ENCODE measurements at regions not wholly inside any gene's neighbourhood (a gene's known extent, or its start where the extent isn't known, plus 50 kb on each side); places are given as distances from the start of the nearest gene placed in this dataset.

- no peak for TF ChIP-seq CTCF (IDR thresholded peaks at IDR 0.05; ENCODE audit: control insufficient read depth, extremely low read depth, insufficient read depth)
- no peak overlapping the region for H3K4me3 ChIP-seq (ENCODE audit: low read depth, low read length)
- no peak for DNase-seq (ENCODE audit: low read depth)
These were observed 123.4 kb downstream of the LY86 start for GRCh38 chr6:6711832-6712448.

GRCh38 chr6:6712449-6713403, 124.2 kb downstream of the LY86 start:
- TF ChIP-seq CTCF (IDR thresholded peaks at IDR 0.05; ENCODE audit: control insufficient read depth, extremely low read depth, insufficient read depth) = no peak
- no peak for DNase-seq (ENCODE audit: low read depth)
- H3K4me3 ChIP-seq (ENCODE audit: low read depth, low read length) = no peak overlapping the region

- DNase-seq (ENCODE audit: low read depth) = no peak
These were observed 125.1 kb downstream of the LY86 start for GRCh38 chr6:6713657-6714056.

GRCh38 chr6:6714118-6714897, 125.8 kb downstream of the LY86 start:
- no peak for TF ChIP-seq CTCF (IDR thresholded peaks at IDR 0.05; ENCODE audit: control insufficient read depth, extremely low read depth, insufficient read depth)
- DNase-seq (ENCODE audit: low read depth) = no peak
- no peak overlapping the region for H3K4me3 ChIP-seq (ENCODE audit: low read depth, low read length)

More at GRCh38 chr6:6713657-6714056, 125.1 kb downstream of the LY86 start:
- H3K4me3 ChIP-seq (ENCODE audit: low read depth, low read length) = no peak overlapping the region
- no peak for TF ChIP-seq CTCF (IDR thresholded peaks at IDR 0.05; ENCODE audit: control insufficient read depth, extremely low read depth, insufficient read depth)

GRCh38 chr6:6714953-6715352, 126.4 kb downstream of the LY86 start:
- H3K4me3 ChIP-seq (ENCODE audit: low read depth, low read length) = no peak overlapping the region
- no peak for DNase-seq (ENCODE audit: low read depth)
- no peak for TF ChIP-seq CTCF (IDR thresholded peaks at IDR 0.05; ENCODE audit: control insufficient read depth, extremely low read depth, insufficient read depth)

GRCh38 chr6:6715465-6715864, 126.9 kb downstream of the LY86 start:
- TF ChIP-seq CTCF (IDR thresholded peaks at IDR 0.05; ENCODE audit: control insufficient read depth, extremely low read depth, insufficient read depth) = no peak
- no peak overlapping the region for H3K4me3 ChIP-seq (ENCODE audit: low read depth, low read length)
- no peak for DNase-seq (ENCODE audit: low read depth)

Data from LNCaP clone FGC (cell line).